ENCODE measurements at regions not wholly inside any gene's neighbourhood (a gene's known extent, or its start where the extent isn't known, plus 50 kb on each side); places are given as distances from the start of the nearest gene placed in this dataset.

GRCh38 chr1:173269490-173270230 lies 62.5 kb upstream of the TNFSF4 start:
- TF ChIP-seq CTCF (conservative IDR thresholded peaks at IDR 0.05) (no peak), EZH2 (IDR thresholded peaks at IDR 0.05; ENCODE audit: low read depth) (no peak)
